ENCODE measurements at regions not wholly inside any gene's neighbourhood (a gene's known extent, or its start where the extent isn't known, plus 50 kb on each side); places are given as distances from the start of the nearest gene placed in this dataset.

GRCh38 chr5:58185801-58186200 is 274.1 kb downstream of the PLK2 start:
- no peak for TF ChIP-seq CTCF (IDR thresholded peaks at IDR 0.05; ENCODE audit: insufficient read depth, low read length, severe bottlenecking)
- no peaks in the 10 kb centered on the region for H3K27me3 ChIP-seq (ENCODE audit: control insufficient read depth, insufficient read depth, low read length)
- H3K36me3 ChIP-seq (ENCODE audit: control insufficient read depth, insufficient read depth, low read length), result no peaks in the 10 kb centered on the region
- no peak overlapping the region for H3K4me3 ChIP-seq (ENCODE audit: low read depth, low read length)
- peak; percentile 28 for FAIRE-seq
- DNase-seq (ENCODE audit: low read depth), result peak; percentile 35

- TF ChIP-seq CTCF (IDR thresholded peaks at IDR 0.05; ENCODE audit: insufficient read depth, low read length, severe bottlenecking), result no peak
- Histone ChIP-seq H3K4me3 (ENCODE audit: low read depth, low read length) (no peak overlapping the region), H3K36me3 (ENCODE audit: control insufficient read depth, insufficient read depth, low read length) (no peaks in the 10 kb centered on the region), H3K27me3 (ENCODE audit: control insufficient read depth, insufficient read depth, low read length) (no peaks in the 10 kb centered on the region)
- FAIRE-seq, result no peak
- DNase-seq (ENCODE audit: low read depth), result no peak
Observed at GRCh38 chr5:58185397-58185796, 274.5 kb downstream of the PLK2 start.

GRCh38 chr5:58184910-58185309 is 275.0 kb downstream of the PLK2 start:
- FAIRE-seq, result no peak
- DNase-seq (ENCODE audit: low read depth), result peak; percentile 73
- H3K36me3 ChIP-seq (ENCODE audit: control insufficient read depth, insufficient read depth, low read length), result no peaks in the 10 kb centered on the region
- no peak overlapping the region for H3K4me3 ChIP-seq (ENCODE audit: low read depth, low read length)
- TF ChIP-seq CTCF (IDR thresholded peaks at IDR 0.05; ENCODE audit: insufficient read depth, low read length, severe bottlenecking), result no peak
- no peaks in the 10 kb centered on the region for H3K27me3 ChIP-seq (ENCODE audit: control insufficient read depth, insufficient read depth, low read length)

- H3K4me3 ChIP-seq (ENCODE audit: low read depth, low read length), result no peak overlapping the region
- H3K27me3 ChIP-seq (ENCODE audit: control insufficient read depth, insufficient read depth, low read length), result no peaks in the 10 kb centered on the region
- H3K36me3 ChIP-seq (ENCODE audit: control insufficient read depth, insufficient read depth, low read length), result no peaks in the 10 kb centered on the region
- no peak for TF ChIP-seq CTCF (IDR thresholded peaks at IDR 0.05; ENCODE audit: insufficient read depth, low read length, severe bottlenecking)
- DNase-seq (ENCODE audit: low read depth), result no peak
- no peak for FAIRE-seq
Observed at GRCh38 chr5:58183786-58184085, 276.1 kb downstream of the PLK2 start.

GRCh38 chr5:58183078-58183785 is 276.7 kb downstream of the PLK2 start:
- no peak for DNase-seq (ENCODE audit: low read depth)
- H3K4me3 ChIP-seq (ENCODE audit: low read depth, low read length), result no peak overlapping the region
- TF ChIP-seq CTCF (IDR thresholded peaks at IDR 0.05; ENCODE audit: insufficient read depth, low read length, severe bottlenecking), result no peak
- no peak for FAIRE-seq
- no peaks in the 10 kb centered on the region for H3K27me3 ChIP-seq (ENCODE audit: control insufficient read depth, insufficient read depth, low read length)
- H3K36me3 ChIP-seq (ENCODE audit: control insufficient read depth, insufficient read depth, low read length), result no peaks in the 10 kb centered on the region

- FAIRE-seq (no peak), DNase-seq (ENCODE audit: low read depth) (no peak)
- Histone ChIP-seq H3K27me3 (ENCODE audit: control insufficient read depth, insufficient read depth, low read length) (no peaks in the 10 kb centered on the region), H3K36me3 (ENCODE audit: control insufficient read depth, insufficient read depth, low read length) (no peaks in the 10 kb centered on the region), H3K4me3 (ENCODE audit: low read depth, low read length) (no peak overlapping the region)
- no peak for TF ChIP-seq CTCF (IDR thresholded peaks at IDR 0.05; ENCODE audit: insufficient read depth, low read length, severe bottlenecking)
Observed at GRCh38 chr5:58182287-58182841, 277.5 kb downstream of the PLK2 start.
